HG03457 (cell line): ENCODE measurements at regions not wholly inside any gene's neighbourhood (a gene's known extent, or its start where the extent isn't known, plus 50 kb on each side); places are given as distances from the start of the nearest gene placed in this dataset.

ENCODE experiments used
- ATAC-seq: cut with Tn5 transposase; IDR thresholded peaks from one replicate; pipeline ENCODE4 v1.9.1; 2021; ENCODE audit warnings: moderate number of reproducible peaks; ENCODE audit not compliant: unreplicated experiment

DNA sequence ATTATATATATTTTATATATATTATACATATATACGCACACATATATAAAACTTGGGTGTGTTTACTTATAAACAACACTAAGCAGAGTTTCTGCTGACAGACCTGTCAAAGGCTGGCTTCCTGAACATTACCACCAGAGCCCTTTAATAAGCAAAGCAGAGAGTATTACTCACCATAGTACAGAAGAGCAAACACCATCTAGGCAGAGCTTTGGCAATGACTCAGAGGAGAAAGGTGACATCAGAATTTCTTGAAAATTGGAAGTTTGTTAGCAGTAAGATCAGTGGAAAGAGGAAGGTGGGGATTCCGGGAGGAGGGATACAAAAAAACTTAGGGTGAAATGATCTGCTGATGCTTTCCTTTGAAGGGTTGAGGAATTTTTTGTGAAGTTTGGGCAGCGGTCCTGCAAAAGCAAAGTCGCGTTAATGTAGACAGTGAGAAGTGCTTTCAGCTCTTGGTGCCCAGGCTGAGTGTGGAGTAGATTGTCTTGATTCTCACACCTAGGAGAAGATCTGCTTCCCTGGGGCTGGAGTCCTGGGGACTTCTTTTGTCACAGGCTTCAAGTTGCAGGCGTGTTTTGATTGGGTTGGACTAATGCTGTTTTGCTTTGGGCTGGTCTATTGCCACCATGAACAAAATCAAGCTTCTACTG lies 109.6 kb upstream of the BACH2 start:
- no peak for ATAC-seq

- ATAC-seq: no peak
Measured at GRCh38 chr6:90403489-90404381, 107.1 kb upstream of the BACH2 start.

DNA sequence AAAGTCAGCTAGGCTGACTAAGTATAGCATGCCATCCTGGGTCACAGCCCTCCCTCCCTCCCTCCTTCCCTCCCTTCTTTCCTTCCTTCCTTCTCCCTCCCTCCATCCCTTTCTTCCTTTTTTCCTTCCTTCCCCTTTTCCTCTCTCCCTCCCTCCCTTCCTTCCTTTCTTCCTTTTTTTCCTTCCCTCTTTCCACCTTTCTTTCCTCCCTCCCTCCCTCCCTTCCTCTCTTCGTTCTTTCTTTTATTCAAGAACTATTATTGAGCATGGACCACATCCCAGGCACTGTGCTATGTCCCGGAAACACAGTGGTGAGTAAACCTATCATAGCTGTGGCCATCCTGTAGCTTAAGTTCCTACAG lies 106.2 kb upstream of the BACH2 start:
- ATAC-seq: no peak

DNA sequence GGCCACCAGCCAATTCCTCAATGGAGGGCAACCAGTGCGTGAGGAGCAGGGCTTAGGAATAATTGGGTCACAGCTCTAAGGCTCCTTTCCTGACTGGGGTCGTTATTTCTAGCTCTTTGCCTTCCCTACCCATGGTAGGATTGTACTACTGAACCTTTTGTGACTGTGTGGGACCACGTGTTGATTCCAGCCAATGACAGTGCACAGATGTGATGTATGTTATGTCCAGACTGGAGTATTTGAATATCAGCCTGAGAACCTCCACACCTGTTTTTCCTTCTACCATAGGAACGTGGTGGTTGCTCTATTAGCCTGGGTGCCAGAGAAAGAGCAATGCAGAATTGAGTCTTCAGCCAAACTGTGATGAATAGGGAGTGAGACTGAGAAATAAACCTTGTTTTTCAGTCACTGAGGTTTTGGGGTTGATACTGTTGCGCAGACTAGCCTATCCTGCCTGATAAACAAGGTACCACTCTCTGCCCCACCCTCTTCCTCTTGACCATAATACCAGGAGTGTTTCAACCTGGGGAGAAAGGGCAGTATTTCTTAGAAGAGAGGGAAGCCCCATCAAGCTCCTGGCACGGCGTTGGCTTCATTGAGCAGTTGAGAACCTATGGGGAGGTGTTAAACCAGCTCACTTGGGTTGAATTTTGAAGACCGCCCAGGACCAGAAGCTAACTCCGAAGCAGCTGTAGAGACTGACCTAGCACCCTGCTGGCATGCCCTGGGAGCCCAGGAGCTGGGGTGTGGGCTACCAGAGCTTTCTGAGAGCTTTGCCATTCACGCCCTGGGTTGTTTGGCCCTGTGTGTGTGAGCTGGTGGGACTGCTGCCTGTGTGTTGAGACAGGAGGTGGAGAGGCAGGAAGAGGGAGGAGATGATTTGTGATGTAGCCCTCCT lies 105.5 kb upstream of the BACH2 start:
- ATAC-seq: no peak

GRCh38 chr6:90399970-90400369 lies 103.3 kb upstream of the BACH2 start:
- no peak for ATAC-seq

DNA sequence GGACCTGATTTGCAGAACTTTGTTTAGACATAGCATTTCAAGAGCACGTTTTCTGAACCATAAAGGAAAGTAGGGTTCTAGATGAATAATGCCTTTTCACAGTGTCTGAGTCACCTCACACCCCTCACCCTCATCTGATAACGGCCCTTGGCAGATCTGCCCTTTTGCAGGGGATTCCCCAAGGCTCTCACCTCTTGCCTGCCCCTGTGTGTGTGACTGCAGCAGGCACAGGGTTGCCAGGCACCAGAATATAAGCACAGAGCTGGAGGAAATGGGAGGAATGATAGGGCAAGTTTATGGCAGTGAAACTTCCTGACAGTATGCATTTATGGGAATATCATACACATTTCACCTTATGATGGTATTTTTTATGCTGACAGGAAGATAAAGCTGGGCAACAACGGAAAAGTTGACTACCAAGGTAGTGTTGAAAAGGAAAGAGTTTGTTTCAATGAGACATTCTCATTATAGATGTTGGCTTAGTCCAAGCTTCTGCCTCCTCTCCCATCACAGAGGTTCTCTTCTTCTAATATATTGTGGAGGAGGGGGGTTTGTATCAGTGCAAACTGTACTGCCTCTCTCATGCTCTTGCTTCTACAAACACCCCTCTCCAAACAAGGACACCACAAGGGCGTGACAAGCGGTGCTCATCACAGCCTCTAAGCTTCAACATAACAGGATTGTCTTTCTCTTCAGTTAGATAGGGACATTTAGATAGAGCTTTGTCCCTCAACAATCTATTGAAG lies 101.5 kb upstream of the BACH2 start:
- ATAC-seq: no peak

- no peak for ATAC-seq
Measured at GRCh38 chr6:90397047-90397446, 100.4 kb upstream of the BACH2 start.

DNA sequence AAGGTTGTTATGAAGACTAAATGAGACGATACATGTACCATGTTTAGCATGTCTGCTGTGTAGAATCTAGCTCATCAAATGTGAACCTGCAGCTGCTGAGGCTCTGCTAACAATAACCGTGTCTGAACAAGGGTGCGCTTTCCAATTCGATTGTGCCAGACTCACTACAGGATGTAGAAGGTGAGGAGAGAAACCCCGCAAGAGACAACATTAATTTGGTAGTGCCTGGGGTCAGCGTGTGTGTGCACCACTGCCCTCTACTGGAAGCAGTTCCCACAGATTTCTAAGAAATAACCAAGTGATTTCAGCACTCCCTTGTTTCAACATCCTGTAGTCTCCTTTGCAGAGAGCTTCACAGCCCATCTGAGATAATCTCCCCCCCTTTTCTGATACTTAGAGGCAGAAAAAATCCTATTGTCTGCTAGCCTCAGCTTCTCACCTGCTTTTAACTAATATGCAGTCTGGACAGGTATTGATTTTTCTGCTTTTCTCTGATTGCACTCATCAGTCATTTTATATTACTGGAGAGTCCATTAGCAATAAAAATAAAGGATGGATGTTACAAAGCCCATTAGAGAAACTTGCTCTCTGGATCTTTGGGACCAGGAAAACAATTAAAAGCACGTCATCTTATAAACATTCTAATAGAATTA lies 96.7 kb upstream of the BACH2 start:
- ATAC-seq: peak; percentile 50

GRCh38 chr6:90390379-90390778 lies 93.7 kb upstream of the BACH2 start:
- no peak for ATAC-seq

- no peak for ATAC-seq
Measured at GRCh38 chr6:90388395-90388794, 91.8 kb upstream of the BACH2 start.

GRCh38 chr6:90387826-90388225 lies 91.2 kb upstream of the BACH2 start:
- no peak for ATAC-seq

- ATAC-seq: no peak
Measured at GRCh38 chr6:90387383-90387775, 90.7 kb upstream of the BACH2 start.

- no peak for ATAC-seq
Measured at GRCh38 chr6:90386399-90387382, 90.0 kb upstream of the BACH2 start.

- ATAC-seq: no peak
Measured at GRCh38 chr6:90385759-90386313, 89.2 kb upstream of the BACH2 start.

DNA sequence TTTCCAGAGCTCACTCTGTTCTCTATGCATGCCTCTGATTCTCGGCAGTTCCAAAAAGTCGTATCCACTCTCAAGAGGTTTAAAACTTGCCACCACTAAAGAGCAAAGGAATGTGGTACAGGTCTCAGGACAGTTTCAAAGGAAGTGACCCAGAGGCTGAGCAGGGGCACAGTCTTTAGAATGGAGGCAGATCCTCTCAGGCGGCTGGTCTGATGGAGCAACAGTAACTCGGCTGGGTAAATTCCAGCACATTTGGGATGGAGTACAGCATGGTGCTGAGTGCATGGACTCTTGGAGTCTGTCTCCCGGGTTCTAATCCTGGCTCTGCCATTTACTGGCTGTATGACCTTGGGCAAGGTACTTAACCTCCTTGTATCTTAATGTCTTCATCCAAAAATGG lies 88.1 kb upstream of the BACH2 start:
- no peak for ATAC-seq

GRCh38 chr6:90383196-90383822 lies 86.7 kb upstream of the BACH2 start:
- no peak for ATAC-seq

DNA sequence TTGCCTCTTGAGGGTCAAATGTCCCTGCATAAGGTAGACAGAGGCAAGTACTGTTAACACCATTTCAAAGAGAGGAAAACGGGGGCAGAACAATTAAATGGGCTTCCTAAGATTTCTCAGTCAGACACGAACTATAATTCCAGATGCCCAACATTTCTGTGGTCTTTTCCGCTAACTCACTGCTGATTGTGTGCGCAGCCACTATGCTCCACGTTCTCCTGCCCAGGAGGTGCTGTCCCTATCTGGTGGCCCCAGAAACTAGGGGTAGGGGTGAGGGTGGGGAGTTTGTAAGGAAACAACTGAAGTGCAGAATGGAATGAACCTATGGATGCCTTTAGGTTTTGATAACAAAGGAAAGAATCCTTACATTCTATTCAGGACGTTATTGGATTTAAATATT lies 86.1 kb upstream of the BACH2 start:
- ATAC-seq: no peak

- ATAC-seq: no peak
Measured at GRCh38 chr6:90375681-90376439, 79.2 kb upstream of the BACH2 start.
